GM12878 (cell line): ENCODE measurements at regions not wholly inside any gene's neighbourhood (a gene's known extent, or its start where the extent isn't known, plus 50 kb on each side); places are given as distances from the start of the nearest gene placed in this dataset.

Source experiments
- ATAC-seq: fragments of 200-7000 bp; cut with Tn5 transposase; 3 replicates; pipeline ENCODE4 v1.9.1; 2020; ENCODE audit warnings: mild to moderate bottlenecking, moderate library complexity
- BruUV-seq: library from RNA; stranded (reverse); fragments of 400-500 nt; replicated peaks from 2 replicates; lab custom pipeline; 2021; lab: Mats Ljungman, UMichigan
- CTCF ChIA-PET: fragments of 300-600 bp; sonication (Branson Sonifier 250); formaldehyde crosslinking; extraction: SDS; loops from one replicate; lab custom pipeline; 2021; ENCODE audit warnings: inconsistent platforms; lab: Yijun Ruan, JAX
- POLR2A ChIA-PET: fragments of 350-600 bp; formaldehyde crosslinking; extraction: SDS; loops from one replicate; lab custom pipeline; 2021; ENCODE audit warnings: inconsistent platforms; lab: Charles Lee
- RAD21 ChIA-PET: fragments of 300-600 bp; sonication (Branson Sonifier 250); formaldehyde crosslinking; loops from one replicate; lab custom pipeline; 2023; ENCODE audit warnings: antibody characterized with exemption; ENCODE audit not compliant: unreplicated experiment; lab: Charles Lee
- SMC1A ChIA-PET: fragments of 300-600 bp; sonication (Branson Sonifier 250); formaldehyde crosslinking; loops from one replicate; lab custom pipeline; 2023; ENCODE audit not compliant: unreplicated experiment, uncharacterized antibody; lab: Charles Lee
- DNase-seq: peaks from one replicate; pipeline ENCODE4 v3.0.0-alpha.2; 2011; ENCODE audit warnings: low read depth, low spot score
- FAIRE-seq: peaks from 3 replicates; lab custom pipeline; 2011; peaks lifted over from hg19 to GRCh38; lab: Jason Lieb, UNC
- H2AFZ ChIP-seq: 2 replicates; pipeline ENCODE4 v1.6.0; 2011; ENCODE audit warnings: low read depth, low read length, control low read depth; ENCODE audit not compliant: control insufficient read depth
- H3K27ac ChIP-seq: 2 replicates; pipeline ENCODE4 v1.5.1; 2011; ENCODE audit warnings: control low read depth; ENCODE audit not compliant: control insufficient read depth, insufficient read depth
- H3K27me3 ChIP-seq, 2 experiments: replicated peaks in 1 of 2; 2 replicates each; pipeline versions ENCODE4 v1.6.0 to v1.6.1; 2011; ENCODE audit warnings: low read length in 1 of 2; ENCODE audit not compliant: control insufficient read depth in 2 of 2, insufficient read depth in 2 of 2
- H3K36me3 ChIP-seq, 2 experiments: 2 replicates each; pipeline ENCODE4 v1.5.1; 2011; ENCODE audit warnings: low read length in 1 of 2; ENCODE audit not compliant: control insufficient read depth in 2 of 2, insufficient read depth in 2 of 2
- H3K4me1 ChIP-seq: 2 replicates; pipeline ENCODE4 v1.6.1; 2011; ENCODE audit warnings: mild to moderate bottlenecking, low read length, moderate library complexity, mixed read lengths; ENCODE audit not compliant: control insufficient read depth, insufficient read depth
- H3K4me2 ChIP-seq: 2 replicates; pipeline ENCODE4 v1.6.0; 2011; ENCODE audit warnings: control low read depth; ENCODE audit not compliant: control insufficient read depth, insufficient read depth
- H3K4me3 ChIP-seq: fragments of 200-600 bp; sonication (generic); 2 replicates; pipeline ENCODE4 v1.5.1; 2016
- H3K79me2 ChIP-seq: 2 replicates; pipeline ENCODE4 v1.6.0; 2011; ENCODE audit warnings: low read length; ENCODE audit not compliant: control insufficient read depth, insufficient read depth
- H3K9ac ChIP-seq: 2 replicates; pipeline ENCODE4 v1.8.0; 2011; ENCODE audit warnings: low read length, control low read depth, mixed read lengths; ENCODE audit not compliant: control insufficient read depth, insufficient read depth
- H3K9me3 ChIP-seq: replicated peaks from 3 replicates; pipeline ENCODE4 v1.5.1; 2011; ENCODE audit warnings: mild to moderate bottlenecking, low read length; ENCODE audit not compliant: control insufficient read depth, insufficient read depth
- H4K20me1 ChIP-seq: 2 replicates; pipeline ENCODE4 v1.6.0; 2011; ENCODE audit not compliant: control insufficient read depth, insufficient read depth
- BCL11A ChIP-seq: IDR thresholded peaks from 2 replicates; pipeline ENCODE4 v1.6.1; 2011; ENCODE audit warnings: low read depth, low read length
- BCLAF1 ChIP-seq: fragments of 450-650 bp; IDR thresholded peaks from 2 replicates; pipeline ENCODE4 v1.6.1; 2017; ENCODE audit warnings: antibody characterized with exemption, mild to moderate bottlenecking, moderate library complexity
- CEBPZ ChIP-seq: fragments of 150-350 bp; IDR thresholded peaks from 2 replicates; pipeline ENCODE4 v1.6.1; 2016; ENCODE audit warnings: low read depth, low read length
- CREB1 ChIP-seq: IDR thresholded peaks from 2 replicates; pipeline ENCODE4 v1.6.1; 2012; ENCODE audit warnings: low read depth, mild to moderate bottlenecking, inconsistent platforms
- ELK1 ChIP-seq: IDR thresholded peaks from 2 replicates; pipeline ENCODE4 v1.6.1; 2012; ENCODE audit warnings: low read depth, low read length, improper control_type of control experiment
- EZH2 ChIP-seq: IDR thresholded peaks from 2 replicates; pipeline ENCODE4 v1.6.1; 2012; ENCODE audit warnings: low read depth, mild to moderate bottlenecking, control low read depth, inconsistent platforms, low read length, borderline replicate concordance; ENCODE audit not compliant: control insufficient read depth
- FOXK2 ChIP-seq: fragments of 450-650 bp; IDR thresholded peaks from 2 replicates; pipeline ENCODE4 v1.6.1; 2017; ENCODE audit warnings: mild to moderate bottlenecking, moderate library complexity
- IRF3 ChIP-seq: fragments of 450-650 bp; IDR thresholded peaks from 2 replicates; pipeline ENCODE4 v1.6.1; 2014; ENCODE audit warnings: mild to moderate bottlenecking
- MTA2 ChIP-seq: fragments of 450-650 bp; IDR thresholded peaks from 2 replicates; pipeline ENCODE4 v1.6.1; 2016; ENCODE audit warnings: low read depth, mild to moderate bottlenecking, moderate library complexity
- SMARCA5 ChIP-seq: fragments of 450-650 bp; IDR thresholded peaks from 2 replicates; pipeline ENCODE4 v1.6.1; 2017; ENCODE audit warnings: mild to moderate bottlenecking
- WRNIP1 ChIP-seq: IDR thresholded peaks from 2 replicates; pipeline ENCODE4 v1.6.1; 2011; ENCODE audit warnings: low read depth, low read length, improper control_type of control experiment, borderline replicate concordance
- YY1 ChIP-seq: IDR thresholded peaks from 2 replicates; pipeline ENCODE4 v1.6.1; 2011; ENCODE audit warnings: low read depth, mild to moderate bottlenecking, low read length
- ZBTB33 ChIP-seq: fragments of 450-650 bp; IDR thresholded peaks from 2 replicates; pipeline ENCODE4 v1.6.1; 2017; ENCODE audit warnings: mild to moderate bottlenecking
- ZNF24 ChIP-seq: fragments of 450-650 bp; IDR thresholded peaks from 2 replicates; pipeline ENCODE4 v1.6.1; 2017; ENCODE audit warnings: antibody characterized with exemption, mild to moderate bottlenecking
- ZSCAN29 ChIP-seq: fragments of 450-650 bp; IDR thresholded peaks from 2 replicates; pipeline ENCODE4 v1.6.1; 2017; ENCODE audit warnings: mild to moderate bottlenecking, moderate library complexity
- WGBS: methylation state at CpG from one replicate; pipeline ENCODE4 v1.1.6; 2016; ENCODE audit warnings: low lambda C conversion rate; ENCODE audit not compliant: insufficient replicate concordance, insufficient coverage; ENCODE audit errors: missing lambda C conversion rate; 5-methylcytosine and 5-hydroxymethylcytosine counted together
- in situ Hi-C: fragments of 300-500 bp; cut with MboI; formaldehyde crosslinking; loops from 9 replicates; pipeline ENCODE4 v1.14.3; 2018; ENCODE audit warnings: mixed read lengths
- intact Hi-C: fragments of 100-400 bp; cut with micrococcal nuclease; formaldehyde crosslinking; loops from one replicate; pipeline ENCODE4 v1.14.2; 2022; ENCODE audit not compliant: unreplicated experiment

- DNase-seq (no peak), FAIRE-seq (no peak), ATAC-seq (no peak)
- no peaks in the 10 kb centered on the region for H4K20me1 ChIP-seq
- H3K9me3 ChIP-seq = no peaks in the 10 kb centered on the region
- no peak overlapping the region for H3K4me2 ChIP-seq
- no peaks in the 10 kb centered on the region for H3K4me1 ChIP-seq
- in situ Hi-C loops (no loop called here), intact Hi-C loops (no loop called here)
- POLR2A ChIA-PET = interaction anchor here (0.6 kb wide), 1 partner anchor 1056 kb away, joined by 6 read pairs; no protein-coding TSS in a partner anchor
- H3K4me3 ChIP-seq = no peak overlapping the region
- H3K79me2 ChIP-seq = no peaks in the 10 kb centered on the region
- no peak overlapping the region for H3K27ac ChIP-seq
- H3K27me3 ChIP-seq = peaks cover 0 to 2% of the 10 kb centered on the region in 2 experiments; a peak in 1 of 4 replicates
- RAD21 ChIA-PET = no interaction called here
- no peak overlapping the region for H2AFZ ChIP-seq
- CTCF ChIA-PET = interaction anchor here (0.9 kb wide), 1 partner anchor 18 kb away, joined by 3 read pairs; no protein-coding TSS in a partner anchor
- BruUV-seq = no TSS peak
- SMC1A ChIA-PET = no interaction called here
- 38% methylated on average over 1 of the region's 1 CpG for WGBS
- H3K36me3 ChIP-seq = no peaks in the 10 kb centered on the region
- no peak overlapping the region for H3K9ac ChIP-seq
- TF ChIP-seq ZSCAN29 = no peak
- no peak for TF ChIP-seq YY1
- TF ChIP-seq CEBPZ = no peak
- no peak for TF ChIP-seq ZBTB33
- TF ChIP-seq EZH2 = no peak
- TF ChIP-seq BCL11A = no peak
- TF ChIP-seq MTA2 = no peak
- TF ChIP-seq ZNF24 = no peak
- no peak for TF ChIP-seq BCLAF1
- TF ChIP-seq CREB1 = no peak
- no peak for TF ChIP-seq ELK1
- TF ChIP-seq SMARCA5 = no peak
- TF ChIP-seq IRF3 = no peak
- no peak for TF ChIP-seq FOXK2
- no peak for TF ChIP-seq WRNIP1
These were observed 189.9 kb upstream of the FOXN2 start for GRCh38 chr2:48124592-48124991.
